ENCODE measurements at regions not wholly inside any gene's neighbourhood (a gene's known extent, or its start where the extent isn't known, plus 50 kb on each side); places are given as distances from the start of the nearest gene placed in this dataset.

DNA sequence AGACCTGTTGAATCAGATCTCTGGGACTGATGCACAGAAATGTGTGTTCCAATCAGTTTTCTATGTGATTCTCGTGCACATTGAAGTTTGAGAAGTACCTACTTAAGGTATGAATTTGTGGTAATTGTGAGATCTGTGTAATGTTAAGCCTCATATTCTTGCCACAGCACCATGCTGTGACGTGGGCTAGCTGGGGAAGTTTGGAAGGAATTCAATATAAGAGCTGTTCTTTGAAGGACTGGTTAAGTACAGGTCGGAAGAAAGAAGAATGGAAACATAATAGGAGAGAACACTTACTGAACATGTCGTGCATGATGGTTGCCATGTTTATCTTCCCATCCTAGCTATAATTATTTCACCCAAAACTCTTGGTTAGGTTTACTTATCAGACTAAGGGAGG lies 79.7 kb upstream of the CXXC4 start:
- TF ChIP-seq, protein P1, sequence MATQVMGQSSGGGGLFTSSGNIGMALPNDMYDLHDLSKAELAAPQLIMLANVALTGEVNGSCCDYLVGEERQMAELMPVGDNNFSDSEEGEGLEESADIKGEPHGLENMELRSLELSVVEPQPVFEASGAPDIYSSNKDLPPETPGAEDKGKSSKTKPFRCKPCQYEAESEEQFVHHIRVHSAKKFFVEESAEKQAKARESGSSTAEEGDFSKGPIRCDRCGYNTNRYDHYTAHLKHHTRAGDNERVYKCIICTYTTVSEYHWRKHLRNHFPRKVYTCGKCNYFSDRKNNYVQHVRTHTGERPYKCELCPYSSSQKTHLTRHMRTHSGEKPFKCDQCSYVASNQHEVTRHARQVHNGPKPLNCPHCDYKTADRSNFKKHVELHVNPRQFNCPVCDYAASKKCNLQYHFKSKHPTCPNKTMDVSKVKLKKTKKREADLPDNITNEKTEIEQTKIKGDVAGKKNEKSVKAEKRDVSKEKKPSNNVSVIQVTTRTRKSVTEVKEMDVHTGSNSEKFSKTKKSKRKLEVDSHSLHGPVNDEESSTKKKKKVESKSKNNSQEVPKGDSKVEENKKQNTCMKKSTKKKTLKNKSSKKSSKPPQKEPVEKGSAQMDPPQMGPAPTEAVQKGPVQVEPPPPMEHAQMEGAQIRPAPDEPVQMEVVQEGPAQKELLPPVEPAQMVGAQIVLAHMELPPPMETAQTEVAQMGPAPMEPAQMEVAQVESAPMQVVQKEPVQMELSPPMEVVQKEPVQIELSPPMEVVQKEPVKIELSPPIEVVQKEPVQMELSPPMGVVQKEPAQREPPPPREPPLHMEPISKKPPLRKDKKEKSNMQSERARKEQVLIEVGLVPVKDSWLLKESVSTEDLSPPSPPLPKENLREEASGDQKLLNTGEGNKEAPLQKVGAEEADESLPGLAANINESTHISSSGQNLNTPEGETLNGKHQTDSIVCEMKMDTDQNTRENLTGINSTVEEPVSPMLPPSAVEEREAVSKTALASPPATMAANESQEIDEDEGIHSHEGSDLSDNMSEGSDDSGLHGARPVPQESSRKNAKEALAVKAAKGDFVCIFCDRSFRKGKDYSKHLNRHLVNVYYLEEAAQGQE (IDR thresholded peaks at IDR 0.05): no peak
- no peak for TF ChIP-seq JUN (IDR thresholded peaks at IDR 0.05)

Measured in A549 (cell line).